H9 (cell line): ENCODE measurements at regions not wholly inside any gene's neighbourhood (a gene's known extent, or its start where the extent isn't known, plus 50 kb on each side); places are given as distances from the start of the nearest gene placed in this dataset.

ENCODE experiments used
- DNase-seq: peaks from one replicate; pipeline ENCODE4 v3.0.0-alpha.2; 2017
- H2AFZ ChIP-seq: one replicate; pipeline ENCODE4 v1.6.1; 2013; ENCODE audit warnings: mild to moderate bottlenecking, low read length, control low read depth, moderate library complexity
- H2AK5ac ChIP-seq: 2 replicates; pipeline ENCODE4 v1.6.1; 2013; ENCODE audit warnings: low read length, control low read depth, mixed read lengths; ENCODE audit not compliant: insufficient read length
- H2BK120ac ChIP-seq: one replicate; pipeline ENCODE4 v1.6.1; 2013; ENCODE audit warnings: low read depth, mild to moderate bottlenecking, low read length, control low read depth, inconsistent platforms; ENCODE audit not compliant: poor library complexity, severe bottlenecking
- H2BK12ac ChIP-seq: 2 replicates; pipeline ENCODE4 v1.6.1; 2013; ENCODE audit warnings: low read length, control low read depth, mixed read lengths, low read depth; ENCODE audit not compliant: insufficient read length
- H2BK15ac ChIP-seq: 2 replicates; pipeline ENCODE4 v1.6.1; 2013; ENCODE audit warnings: low read depth, low read length, control low read depth
- H2BK20ac ChIP-seq: one replicate; pipeline ENCODE4 v1.6.1; 2013; ENCODE audit warnings: low read depth, mild to moderate bottlenecking, low read length, control low read depth, inconsistent platforms; ENCODE audit not compliant: poor library complexity, severe bottlenecking
- H2BK5ac ChIP-seq: 2 replicates; pipeline ENCODE4 v1.6.1; 2013; ENCODE audit warnings: low read length, control low read depth, mixed read lengths; ENCODE audit not compliant: insufficient read length
- H3K14ac ChIP-seq: 2 replicates; pipeline ENCODE4 v1.6.1; 2013; ENCODE audit warnings: low read length, control low read depth; ENCODE audit not compliant: insufficient read depth
- H3K18ac ChIP-seq: 2 replicates; pipeline ENCODE4 v1.6.1; 2013; ENCODE audit warnings: low read depth, mild to moderate bottlenecking, mixed read lengths, low read length, control low read depth; ENCODE audit not compliant: insufficient read length
- H3K23ac ChIP-seq: 2 replicates; pipeline ENCODE4 v1.6.1; 2013; ENCODE audit warnings: low read length, control low read depth, mixed read lengths, low read depth; ENCODE audit not compliant: insufficient read length
- H3K23me2 ChIP-seq: 2 replicates; pipeline ENCODE4 v1.6.1; 2013; ENCODE audit warnings: low read depth, mild to moderate bottlenecking, mixed read lengths, low read length, control low read depth; ENCODE audit not compliant: insufficient read length, poor library complexity, severe bottlenecking
- H3K27ac ChIP-seq: 2 replicates; pipeline ENCODE4 v1.5.1; 2013; ENCODE audit warnings: low read length, control low read depth, mixed read lengths, low read depth; ENCODE audit not compliant: insufficient read length
- H3K27me3 ChIP-seq: 2 replicates; pipeline ENCODE4 v1.6.1; 2013; ENCODE audit warnings: low read length, control low read depth, inconsistent platforms; ENCODE audit not compliant: insufficient read depth
- H3K4ac ChIP-seq: 2 replicates; pipeline ENCODE4 v1.6.1; 2013; ENCODE audit warnings: low read depth, mild to moderate bottlenecking, control low read depth, inconsistent platforms, low read length, moderate library complexity
- H3K4me1 ChIP-seq: 2 replicates; pipeline ENCODE4 v1.6.1; 2013; ENCODE audit warnings: low read length, control low read depth, inconsistent platforms; ENCODE audit not compliant: insufficient read depth
- H3K4me2 ChIP-seq: 2 replicates; pipeline ENCODE4 v1.6.1; 2013; ENCODE audit warnings: low read length, control low read depth, mixed read lengths; ENCODE audit not compliant: insufficient read length, insufficient read depth
- H3K56ac ChIP-seq: 2 replicates; pipeline ENCODE4 v1.6.1; 2013; ENCODE audit warnings: low read depth, mild to moderate bottlenecking, mixed read lengths, low read length, control low read depth; ENCODE audit not compliant: insufficient read length
- H3K79me1 ChIP-seq: 2 replicates; pipeline ENCODE4 v1.6.1; 2013; ENCODE audit warnings: low read depth, mild to moderate bottlenecking, moderate library complexity, low read length, control low read depth, inconsistent platforms; ENCODE audit not compliant: insufficient read depth, poor library complexity, severe bottlenecking
- H3K79me2 ChIP-seq: 2 replicates; pipeline ENCODE4 v1.6.1; 2013; ENCODE audit warnings: low read length, control low read depth, inconsistent platforms; ENCODE audit not compliant: insufficient read depth
- H3K9ac ChIP-seq: 2 replicates; pipeline ENCODE4 v1.6.1; 2013; ENCODE audit warnings: low read length, control low read depth, mixed read lengths; ENCODE audit not compliant: insufficient read length; ENCODE audit errors: extremely low read depth
- H3K9me3 ChIP-seq: one replicate; pipeline ENCODE4 v1.6.1; 2013; ENCODE audit warnings: low read depth, low read length, inconsistent platforms; ENCODE audit not compliant: control insufficient read depth
- H3T11ph ChIP-seq: one replicate; pipeline ENCODE4 v1.6.1; 2013; ENCODE audit warnings: mild to moderate bottlenecking, low read length, control low read depth, inconsistent platforms
- H4K20me1 ChIP-seq: one replicate; pipeline ENCODE4 v1.6.1; 2013; ENCODE audit not compliant: control insufficient read depth, insufficient read length, insufficient read depth
- H4K5ac ChIP-seq: 2 replicates; pipeline ENCODE4 v1.6.1; 2013; ENCODE audit warnings: low read depth, mild to moderate bottlenecking, mixed read lengths, low read length, control low read depth; ENCODE audit not compliant: insufficient read length
- H4K8ac ChIP-seq: replicated peaks from 2 replicates; pipeline ENCODE4 v1.6.1; 2013; ENCODE audit warnings: low read length, control low read depth, mixed read lengths, low read depth; ENCODE audit not compliant: insufficient read length
- H4K91ac ChIP-seq: 2 replicates; pipeline ENCODE4 v1.6.1; 2013; ENCODE audit warnings: low read depth, mild to moderate bottlenecking, moderate library complexity, mixed read lengths, low read length, control low read depth; ENCODE audit not compliant: insufficient read length
- H3K27ac Mint-ChIP-seq, 3 experiments: 2 replicates in 2 of 3; 3 replicates in 1 of 3; pipeline ENCODE4 v1.8.0; 2020 to 2021; ENCODE audit warnings: mixed read lengths in 3 of 3, mild to moderate bottlenecking in 1 of 3, moderate library complexity in 1 of 3
- H3K27me3 Mint-ChIP-seq: 2 replicates; pipeline ENCODE4 v1.8.0; 2021; ENCODE audit warnings: low read depth, mild to moderate bottlenecking, moderate library complexity, mixed read lengths
- H3K36me3 Mint-ChIP-seq, 3 experiments: 2 replicates in 2 of 3; 3 replicates in 1 of 3; pipeline ENCODE4 v1.8.0; 2020 to 2021; ENCODE audit warnings: low read depth in 3 of 3, mixed read lengths in 3 of 3; ENCODE audit not compliant: insufficient read depth in 1 of 3
- H3K4me1 Mint-ChIP-seq, 2 experiments: 2 replicates each; pipeline ENCODE4 v1.8.0; 2020; ENCODE audit warnings: mixed read lengths in 2 of 2
- H3K4me3 Mint-ChIP-seq, 2 experiments: 2 replicates in 1 of 2; 3 replicates in 1 of 2; pipeline ENCODE4 v1.8.0; 2020 to 2021; ENCODE audit warnings: mild to moderate bottlenecking in 2 of 2, mixed read lengths in 2 of 2, moderate library complexity in 1 of 2
- H3K9me3 Mint-ChIP-seq, 2 experiments: 2 replicates in 1 of 2; 3 replicates in 1 of 2; pipeline ENCODE4 v1.8.0; 2020; ENCODE audit warnings: mild to moderate bottlenecking in 2 of 2, mixed read lengths in 2 of 2, moderate library complexity in 1 of 2
- WGBS: extraction: QIAGEN DNeasy Blood & Tissue Kit; methylation state at CpG from one replicate; pipeline ENCODE4 v1.1.7; 2013; ENCODE audit warnings: missing lambda C conversion rate, low lambda C conversion rate, mixed read lengths; ENCODE audit not compliant: insufficient read length; ENCODE audit errors: extremely low coverage; 5-methylcytosine and 5-hydroxymethylcytosine counted together
- TF ChIP-seq, protein P1 (sequence below): fragments of 200-600 bp; sonication (generic); conservative IDR thresholded peaks from 3 replicates; pipeline ENCODE4 v1.8.0; 2021; ENCODE audit warnings: antibody characterized with exemption, mild to moderate bottlenecking

DNA sequence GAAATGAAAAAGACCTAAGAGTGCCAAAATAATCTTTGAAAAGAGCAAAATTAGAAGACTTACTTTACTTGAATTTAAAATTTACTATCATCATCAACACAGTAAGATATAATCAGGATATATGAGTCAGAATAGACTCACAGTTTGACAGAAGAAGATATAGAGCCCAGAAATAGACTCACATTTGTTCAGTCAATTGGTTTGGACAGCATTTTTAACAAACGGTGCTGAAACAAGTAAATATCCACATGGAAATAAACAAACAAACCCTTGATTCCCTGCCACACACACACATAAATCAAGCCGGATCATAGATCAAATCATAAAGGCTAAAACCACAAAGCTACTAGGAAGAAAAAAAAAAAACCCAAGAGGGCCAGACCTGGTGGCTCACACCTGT is 291.1 kb downstream of the ADGRG6 start:
- WGBS: no CpG with 5 or more reads among the region's 2 CpGs
- H3K36me3 Mint-ChIP-seq: peaks cover 0 to 4% (median 3%) of the 10 kb centered on the region in 3 experiments; a peak in 5 of 7 replicates
- Histone ChIP-seq H2AK5ac (no peak overlapping the region), H4K8ac (no peak overlapping the region), H2BK20ac (no peak overlapping the region), H2BK5ac (no peak overlapping the region), H3K27me3 (no peaks in the 10 kb centered on the region), H2BK12ac (no peak overlapping the region), H3K4me2 (no peak overlapping the region), H3K79me2 (no peaks in the 10 kb centered on the region), H3K18ac (no peak overlapping the region), H3K14ac (no peak overlapping the region), H3K23ac (no peak overlapping the region), H3K4me1 (no peaks in the 10 kb centered on the region), H2AFZ (no peak overlapping the region), H4K20me1 (no peaks in the 10 kb centered on the region), H4K91ac (no peak overlapping the region), H3K9ac (no peak overlapping the region), H2BK15ac (no peak overlapping the region), H3K4ac (no peak overlapping the region), H3T11ph (no peak overlapping the region), H3K23me2 (no peaks in the 10 kb centered on the region), H2BK120ac (no peak overlapping the region), H4K5ac (no peak overlapping the region), H3K79me1 (no peaks in the 10 kb centered on the region), H3K56ac (no peak overlapping the region), H3K27ac (no peak overlapping the region), H3K9me3 (no peaks in the 10 kb centered on the region)
- no peak overlapping the region for H3K27ac Mint-ChIP-seq
- peaks cover 0 to 9% of the 10 kb centered on the region in 2 experiments; a peak in 1 of 4 replicates for H3K4me1 Mint-ChIP-seq
- H3K27me3 Mint-ChIP-seq: no peaks in the 10 kb centered on the region
- peaks cover 7% of the 10 kb centered on the region in 2 experiments; a peak in 4 of 5 replicates for H3K9me3 Mint-ChIP-seq
- H3K4me3 Mint-ChIP-seq: no peak overlapping the region
- TF ChIP-seq, protein P1, sequence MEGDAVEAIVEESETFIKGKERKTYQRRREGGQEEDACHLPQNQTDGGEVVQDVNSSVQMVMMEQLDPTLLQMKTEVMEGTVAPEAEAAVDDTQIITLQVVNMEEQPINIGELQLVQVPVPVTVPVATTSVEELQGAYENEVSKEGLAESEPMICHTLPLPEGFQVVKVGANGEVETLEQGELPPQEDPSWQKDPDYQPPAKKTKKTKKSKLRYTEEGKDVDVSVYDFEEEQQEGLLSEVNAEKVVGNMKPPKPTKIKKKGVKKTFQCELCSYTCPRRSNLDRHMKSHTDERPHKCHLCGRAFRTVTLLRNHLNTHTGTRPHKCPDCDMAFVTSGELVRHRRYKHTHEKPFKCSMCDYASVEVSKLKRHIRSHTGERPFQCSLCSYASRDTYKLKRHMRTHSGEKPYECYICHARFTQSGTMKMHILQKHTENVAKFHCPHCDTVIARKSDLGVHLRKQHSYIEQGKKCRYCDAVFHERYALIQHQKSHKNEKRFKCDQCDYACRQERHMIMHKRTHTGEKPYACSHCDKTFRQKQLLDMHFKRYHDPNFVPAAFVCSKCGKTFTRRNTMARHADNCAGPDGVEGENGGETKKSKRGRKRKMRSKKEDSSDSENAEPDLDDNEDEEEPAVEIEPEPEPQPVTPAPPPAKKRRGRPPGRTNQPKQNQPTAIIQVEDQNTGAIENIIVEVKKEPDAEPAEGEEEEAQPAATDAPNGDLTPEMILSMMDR: no peak
- no peak for DNase-seq
